ENCODE measurements at regions not wholly inside any gene's neighbourhood (a gene's known extent, or its start where the extent isn't known, plus 50 kb on each side); places are given as distances from the start of the nearest gene placed in this dataset.

DNA sequence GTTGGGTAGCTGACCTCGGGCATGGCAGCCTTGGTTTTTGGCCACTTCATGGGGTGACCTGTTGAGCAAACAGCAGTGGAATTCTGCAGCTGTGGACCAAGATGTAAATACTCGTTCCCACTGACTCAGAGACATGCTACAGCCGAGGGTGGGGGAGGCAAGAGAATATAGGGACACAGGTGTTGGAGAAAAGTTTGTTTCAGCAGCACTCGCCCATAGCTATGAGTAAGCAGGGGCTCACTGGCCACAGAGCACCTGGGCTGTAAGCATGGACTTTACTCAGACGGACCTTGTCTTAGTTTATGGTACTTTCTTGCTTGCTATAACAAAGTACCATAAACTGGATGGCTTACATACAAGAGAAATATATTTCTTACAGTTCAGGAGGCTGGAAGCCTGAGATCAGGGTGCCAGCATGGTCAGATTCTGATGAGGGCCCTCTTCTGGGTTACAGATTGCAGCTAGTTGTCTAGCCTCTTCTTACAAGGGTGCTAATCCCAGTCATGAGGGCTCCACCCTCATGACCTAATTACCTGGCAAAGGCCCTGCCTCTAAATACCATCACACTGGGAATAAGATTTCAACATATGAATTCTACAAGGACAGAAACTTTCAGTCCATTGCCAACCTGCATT, 437.2 kb upstream of the DAB1 start (continued):
- TF ChIP-seq, protein P1, sequence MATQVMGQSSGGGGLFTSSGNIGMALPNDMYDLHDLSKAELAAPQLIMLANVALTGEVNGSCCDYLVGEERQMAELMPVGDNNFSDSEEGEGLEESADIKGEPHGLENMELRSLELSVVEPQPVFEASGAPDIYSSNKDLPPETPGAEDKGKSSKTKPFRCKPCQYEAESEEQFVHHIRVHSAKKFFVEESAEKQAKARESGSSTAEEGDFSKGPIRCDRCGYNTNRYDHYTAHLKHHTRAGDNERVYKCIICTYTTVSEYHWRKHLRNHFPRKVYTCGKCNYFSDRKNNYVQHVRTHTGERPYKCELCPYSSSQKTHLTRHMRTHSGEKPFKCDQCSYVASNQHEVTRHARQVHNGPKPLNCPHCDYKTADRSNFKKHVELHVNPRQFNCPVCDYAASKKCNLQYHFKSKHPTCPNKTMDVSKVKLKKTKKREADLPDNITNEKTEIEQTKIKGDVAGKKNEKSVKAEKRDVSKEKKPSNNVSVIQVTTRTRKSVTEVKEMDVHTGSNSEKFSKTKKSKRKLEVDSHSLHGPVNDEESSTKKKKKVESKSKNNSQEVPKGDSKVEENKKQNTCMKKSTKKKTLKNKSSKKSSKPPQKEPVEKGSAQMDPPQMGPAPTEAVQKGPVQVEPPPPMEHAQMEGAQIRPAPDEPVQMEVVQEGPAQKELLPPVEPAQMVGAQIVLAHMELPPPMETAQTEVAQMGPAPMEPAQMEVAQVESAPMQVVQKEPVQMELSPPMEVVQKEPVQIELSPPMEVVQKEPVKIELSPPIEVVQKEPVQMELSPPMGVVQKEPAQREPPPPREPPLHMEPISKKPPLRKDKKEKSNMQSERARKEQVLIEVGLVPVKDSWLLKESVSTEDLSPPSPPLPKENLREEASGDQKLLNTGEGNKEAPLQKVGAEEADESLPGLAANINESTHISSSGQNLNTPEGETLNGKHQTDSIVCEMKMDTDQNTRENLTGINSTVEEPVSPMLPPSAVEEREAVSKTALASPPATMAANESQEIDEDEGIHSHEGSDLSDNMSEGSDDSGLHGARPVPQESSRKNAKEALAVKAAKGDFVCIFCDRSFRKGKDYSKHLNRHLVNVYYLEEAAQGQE (IDR thresholded peaks at IDR 0.05), result no peak
- TF ChIP-seq EGR1 (IDR thresholded peaks at IDR 0.05; ENCODE audit: low read depth in 2 of 2) (no peak), TAF1 (conservative IDR thresholded peaks at IDR 0.05) (no peak), HNF4A (conservative IDR thresholded peaks at IDR 0.05) (no peak), HNF4G (IDR thresholded peaks at IDR 0.05) (no peak), JUND (IDR thresholded peaks at IDR 0.05) (no peak), RAD21 (IDR thresholded peaks at IDR 0.05) (no peak)
- TF ChIP-seq, protein P2, sequence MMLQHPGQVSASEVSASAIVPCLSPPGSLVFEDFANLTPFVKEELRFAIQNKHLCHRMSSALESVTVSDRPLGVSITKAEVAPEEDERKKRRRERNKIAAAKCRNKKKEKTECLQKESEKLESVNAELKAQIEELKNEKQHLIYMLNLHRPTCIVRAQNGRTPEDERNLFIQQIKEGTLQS (IDR thresholded peaks at IDR 0.05), result no peak

DNA sequence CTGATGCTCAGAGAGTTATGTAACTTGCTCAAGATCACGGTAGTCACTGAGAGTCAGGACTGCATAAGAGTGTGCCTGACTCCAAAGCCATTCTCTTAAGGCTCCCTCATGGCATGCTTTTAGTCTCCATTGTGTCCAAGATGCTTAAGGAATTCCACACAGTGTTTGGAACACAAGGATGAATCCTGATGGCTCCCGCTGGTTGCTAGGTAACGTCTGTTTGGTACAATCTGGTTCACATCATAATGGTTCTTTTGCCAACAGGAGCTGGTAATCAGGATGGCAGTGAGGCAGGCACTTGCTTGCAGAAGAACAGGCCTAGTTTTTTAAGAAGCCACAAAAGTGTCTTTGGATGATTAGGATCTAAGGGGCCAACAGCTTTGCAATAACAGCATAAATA, 436.5 kb upstream of the DAB1 start:
- Histone ChIP-seq H3K36me3 (ENCODE audit: control insufficient read depth in 4 of 4, insufficient read depth in 3 of 4, low read depth in 1 of 4, low read length in 3 of 4) (no peaks in the 10 kb centered on the region), H3K27me3 (ENCODE audit: control insufficient read depth in 4 of 4, insufficient read depth in 4 of 4, low read length in 3 of 4) (no peaks in the 10 kb centered on the region), H3K27ac (ENCODE audit: low read depth in 1 of 2, low read length in 2 of 2) (no peak overlapping the region), H3K4me3 (ENCODE audit: low read depth in 1 of 3, low read length in 3 of 3) (no peak overlapping the region), H3K9ac (ENCODE audit: low read depth in 1 of 2, low read length in 2 of 2) (no peak overlapping the region), H3K4me1 (ENCODE audit: control insufficient read depth in 4 of 4, insufficient read depth in 4 of 4, low read length in 3 of 4) (no peaks in the 10 kb centered on the region), H3K9me3 (ENCODE audit: control insufficient read depth in 4 of 4, low read length in 3 of 4) (no peaks in the 10 kb centered on the region)
- whole genome bisulfite sequencing, result 91% methylated on average over 3 of the region's 3 CpGs
- TF ChIP-seq, protein P1 (IDR thresholded peaks at IDR 0.05), result no peak
- no peak for TF ChIP-seq RAD21 (IDR thresholded peaks at IDR 0.05)
- TF ChIP-seq, protein P3, sequence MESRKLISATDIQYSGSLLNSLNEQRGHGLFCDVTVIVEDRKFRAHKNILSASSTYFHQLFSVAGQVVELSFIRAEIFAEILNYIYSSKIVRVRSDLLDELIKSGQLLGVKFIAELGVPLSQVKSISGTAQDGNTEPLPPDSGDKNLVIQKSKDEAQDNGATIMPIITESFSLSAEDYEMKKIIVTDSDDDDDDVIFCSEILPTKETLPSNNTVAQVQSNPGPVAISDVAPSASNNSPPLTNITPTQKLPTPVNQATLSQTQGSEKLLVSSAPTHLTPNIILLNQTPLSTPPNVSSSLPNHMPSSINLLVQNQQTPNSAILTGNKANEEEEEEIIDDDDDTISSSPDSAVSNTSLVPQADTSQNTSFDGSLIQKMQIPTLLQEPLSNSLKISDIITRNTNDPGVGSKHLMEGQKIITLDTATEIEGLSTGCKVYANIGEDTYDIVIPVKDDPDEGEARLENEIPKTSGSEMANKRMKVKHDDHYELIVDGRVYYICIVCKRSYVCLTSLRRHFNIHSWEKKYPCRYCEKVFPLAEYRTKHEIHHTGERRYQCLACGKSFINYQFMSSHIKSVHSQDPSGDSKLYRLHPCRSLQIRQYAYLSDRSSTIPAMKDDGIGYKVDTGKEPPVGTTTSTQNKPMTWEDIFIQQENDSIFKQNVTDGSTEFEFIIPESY (IDR thresholded peaks at IDR 0.05), result no peak
- DNase-seq (ENCODE audit: low spot score), result no peak

DNA sequence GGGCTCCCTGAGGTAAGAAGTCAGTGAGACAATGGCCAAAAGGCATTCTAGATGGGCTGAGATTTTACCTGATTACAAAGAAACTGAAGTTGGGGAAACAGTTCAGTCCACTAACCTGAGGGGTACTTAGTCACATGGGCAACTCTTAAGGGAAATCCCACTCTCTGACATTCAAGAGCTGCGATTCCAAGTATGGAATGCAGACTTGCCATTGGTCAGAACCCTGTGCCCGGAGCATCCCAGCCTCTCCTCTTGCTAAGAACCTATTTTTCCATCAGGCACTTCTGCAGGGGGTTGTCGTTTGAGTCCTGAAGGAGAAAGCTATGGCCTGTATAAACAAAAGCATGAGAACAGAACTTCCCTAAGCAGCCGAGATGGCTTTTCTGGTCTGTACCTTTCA, 434.9 kb upstream of the DAB1 start:
- no peak overlapping the region for H3K9ac ChIP-seq (ENCODE audit: low read depth in 1 of 2, low read length in 2 of 2)
- H3K9me3 ChIP-seq (ENCODE audit: control insufficient read depth in 4 of 4, low read length in 3 of 4), result no peaks in the 10 kb centered on the region
- no peaks in the 10 kb centered on the region for H3K4me1 ChIP-seq (ENCODE audit: control insufficient read depth in 4 of 4, insufficient read depth in 4 of 4, low read length in 3 of 4)
- WGBS, result 71% methylated on average over 4 of the region's 4 CpGs
- H3K27ac ChIP-seq (ENCODE audit: low read depth in 1 of 2, low read length in 2 of 2), result no peak overlapping the region
- H3K27me3 ChIP-seq (ENCODE audit: control insufficient read depth in 4 of 4, insufficient read depth in 4 of 4, low read length in 3 of 4), result no peaks in the 10 kb centered on the region
- no peaks in the 10 kb centered on the region for H3K36me3 ChIP-seq (ENCODE audit: control insufficient read depth in 4 of 4, insufficient read depth in 3 of 4, low read depth in 1 of 4, low read length in 3 of 4)
- H3K4me3 ChIP-seq (ENCODE audit: low read depth in 1 of 3, low read length in 3 of 3), result no peak overlapping the region
- DNase-seq (ENCODE audit: low spot score), result no peak
- TF ChIP-seq, protein P4, sequence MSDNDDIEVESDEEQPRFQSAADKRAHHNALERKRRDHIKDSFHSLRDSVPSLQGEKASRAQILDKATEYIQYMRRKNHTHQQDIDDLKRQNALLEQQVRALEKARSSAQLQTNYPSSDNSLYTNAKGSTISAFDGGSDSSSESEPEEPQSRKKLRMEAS (IDR thresholded peaks at IDR 0.05), result no peak
- TF ChIP-seq, protein P5, sequence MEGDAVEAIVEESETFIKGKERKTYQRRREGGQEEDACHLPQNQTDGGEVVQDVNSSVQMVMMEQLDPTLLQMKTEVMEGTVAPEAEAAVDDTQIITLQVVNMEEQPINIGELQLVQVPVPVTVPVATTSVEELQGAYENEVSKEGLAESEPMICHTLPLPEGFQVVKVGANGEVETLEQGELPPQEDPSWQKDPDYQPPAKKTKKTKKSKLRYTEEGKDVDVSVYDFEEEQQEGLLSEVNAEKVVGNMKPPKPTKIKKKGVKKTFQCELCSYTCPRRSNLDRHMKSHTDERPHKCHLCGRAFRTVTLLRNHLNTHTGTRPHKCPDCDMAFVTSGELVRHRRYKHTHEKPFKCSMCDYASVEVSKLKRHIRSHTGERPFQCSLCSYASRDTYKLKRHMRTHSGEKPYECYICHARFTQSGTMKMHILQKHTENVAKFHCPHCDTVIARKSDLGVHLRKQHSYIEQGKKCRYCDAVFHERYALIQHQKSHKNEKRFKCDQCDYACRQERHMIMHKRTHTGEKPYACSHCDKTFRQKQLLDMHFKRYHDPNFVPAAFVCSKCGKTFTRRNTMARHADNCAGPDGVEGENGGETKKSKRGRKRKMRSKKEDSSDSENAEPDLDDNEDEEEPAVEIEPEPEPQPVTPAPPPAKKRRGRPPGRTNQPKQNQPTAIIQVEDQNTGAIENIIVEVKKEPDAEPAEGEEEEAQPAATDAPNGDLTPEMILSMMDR (IDR thresholded peaks at IDR 0.05; ENCODE audit: low read depth, low read length, missing input control), result no peak
- TF ChIP-seq FOXA2 (IDR thresholded peaks at IDR 0.05), result no peak
- no peak for TF ChIP-seq HNF4A (conservative IDR thresholded peaks at IDR 0.05)
- no peak for TF ChIP-seq YY1 (IDR thresholded peaks at IDR 0.05)
- no peak for TF ChIP-seq GABPA (IDR thresholded peaks at IDR 0.05 in 1 of 2, conservative IDR thresholded peaks at IDR 0.05 in 1 of 2)
- TF ChIP-seq, protein P2 (IDR thresholded peaks at IDR 0.05), result no peak
- TF ChIP-seq SP1 (IDR thresholded peaks at IDR 0.05), result no peak
- TF ChIP-seq, protein P3 (IDR thresholded peaks at IDR 0.05), result no peak
- no peak for TF ChIP-seq JUND (IDR thresholded peaks at IDR 0.05)
- TF ChIP-seq RAD21 (IDR thresholded peaks at IDR 0.05), result no peak

Data from liver (tissue), 8 donors.